CD14-positive monocyte (primary cell): ENCODE measurements at regions not wholly inside any gene's neighbourhood (a gene's known extent, or its start where the extent isn't known, plus 50 kb on each side); places are given as distances from the start of the nearest gene placed in this dataset.

Experiments used
- DNase-seq, 3 donors: peaks; one replicate each; pipeline ENCODE4 v3.0.0-alpha.2; 2011 to 2022
- H2AFZ ChIP-seq: 2 replicates; pipeline ENCODE4 v1.6.0; 2012; ENCODE audit warnings: mild to moderate bottlenecking, low read depth, low read length, inconsistent platforms; ENCODE audit not compliant: insufficient read depth, poor library complexity, severe bottlenecking
- H3K27ac ChIP-seq, 2 donors: 1 replicate in 1 of 2; 2 replicates in 1 of 2; pipeline ENCODE4 v1.5.1; 2012 to 2013; ENCODE audit warnings: low read length in 2 of 2, control low read depth in 1 of 2, inconsistent platforms in 1 of 2, low read depth in 1 of 2, mild to moderate bottlenecking in 1 of 2
- H3K27me3 ChIP-seq, 2 donors: one replicate each; pipeline versions ENCODE4 v1.6.0 to v1.6.1; 2011 to 2013; ENCODE audit warnings: low read length in 2 of 2; ENCODE audit not compliant: control insufficient read depth in 2 of 2, insufficient read depth in 2 of 2
- H3K36me3 ChIP-seq, 2 donors: replicated peaks in 1 of 2; 1 replicate in 1 of 2; 2 replicates in 1 of 2; pipeline versions ENCODE4 v1.5.1 to v1.6.1; 2012 to 2013; ENCODE audit warnings: low read length in 2 of 2, control low read depth in 1 of 2, inconsistent platforms in 1 of 2, mild to moderate bottlenecking in 1 of 2; ENCODE audit not compliant: insufficient read depth in 2 of 2, control insufficient read depth in 1 of 2
- H3K4me1 ChIP-seq, 2 donors: 1 replicate in 1 of 2; 2 replicates in 1 of 2; pipeline versions ENCODE4 v1.5.1 to v1.6.1; 2012 to 2013; ENCODE audit warnings: low read length in 2 of 2, control low read depth in 1 of 2, inconsistent platforms in 1 of 2, mild to moderate bottlenecking in 1 of 2, moderate library complexity in 1 of 2; ENCODE audit not compliant: insufficient read depth in 2 of 2, control insufficient read depth in 1 of 2
- H3K4me2 ChIP-seq: replicated peaks from 2 replicates; pipeline ENCODE3; 2012; ENCODE audit warnings: low read length, moderate library complexity, mild to moderate bottlenecking; ENCODE audit not compliant: poor library complexity, severe bottlenecking; ENCODE audit errors: extremely low read depth
- H3K4me3 ChIP-seq, 3 experiments: fragments of 200-600 bp in 1 of 3; sonication (generic) in 1 of 3; replicated peaks in 1 of 3; 1 replicate in 2 of 3; 2 replicates in 1 of 3; pipeline ENCODE4 v1.5.1; 2011 to 2013; ENCODE audit warnings: low read length in 3 of 3, mild to moderate bottlenecking in 3 of 3, control low read depth in 2 of 3, low read depth in 2 of 3, inconsistent platforms in 1 of 3, moderate library complexity in 1 of 3
- H3K79me2 ChIP-seq: 2 replicates; pipeline ENCODE4 v1.6.0; 2012; ENCODE audit warnings: mild to moderate bottlenecking, control low read depth, inconsistent platforms, low read length, moderate library complexity; ENCODE audit not compliant: insufficient read depth
- H3K9ac ChIP-seq: 2 replicates; pipeline ENCODE4 v1.6.0; 2017; ENCODE audit warnings: low read length, mild to moderate bottlenecking; ENCODE audit not compliant: insufficient read depth, poor library complexity, severe bottlenecking
- H3K9me3 ChIP-seq, 2 donors: replicated peaks in 1 of 2; 1 replicate in 1 of 2; 2 replicates in 1 of 2; pipeline versions ENCODE4 v1.5.1 to v1.6.1; 2012 to 2013; ENCODE audit warnings: low read length in 2 of 2, control low read depth in 1 of 2; ENCODE audit not compliant: control insufficient read depth in 1 of 2, insufficient read depth in 1 of 2
- H4K20me1 ChIP-seq: 2 replicates; pipeline ENCODE4 v1.6.0; 2012; ENCODE audit warnings: mild to moderate bottlenecking, low read length, control low read depth, moderate library complexity; ENCODE audit not compliant: insufficient read depth
- H3K27ac Mint-ChIP-seq, 7 donors: one replicate each; pipeline ENCODE4 v1.8.0; 2020; ENCODE audit warnings: mild to moderate bottlenecking in 7 of 7, mixed read lengths in 7 of 7, moderate library complexity in 6 of 7, inconsistent platforms in 2 of 7
- H3K27me3 Mint-ChIP-seq, 3 donors: one replicate each; pipeline ENCODE4 v1.8.0; 2021 to 2022; ENCODE audit warnings: low read depth in 3 of 3, mild to moderate bottlenecking in 3 of 3, mixed read lengths in 3 of 3, moderate library complexity in 3 of 3, inconsistent platforms in 1 of 3
- H3K36me3 Mint-ChIP-seq, 2 donors: one replicate each; pipeline ENCODE4 v1.8.0; 2020; ENCODE audit warnings: mixed read lengths in 2 of 2, inconsistent platforms in 1 of 2, mild to moderate bottlenecking in 1 of 2
- H3K4me1 Mint-ChIP-seq: one replicate; pipeline ENCODE4 v1.8.0; 2020; ENCODE audit warnings: mild to moderate bottlenecking, mixed read lengths
- H3K4me3 Mint-ChIP-seq, 2 donors: one replicate each; pipeline ENCODE4 v1.8.0; 2020; ENCODE audit warnings: mild to moderate bottlenecking in 2 of 2, mixed read lengths in 2 of 2, moderate library complexity in 1 of 2
- H3K9me3 Mint-ChIP-seq, 7 donors: one replicate each; pipeline ENCODE4 v1.8.0; 2020 to 2022; ENCODE audit warnings: mixed read lengths in 7 of 7, mild to moderate bottlenecking in 6 of 7, moderate library complexity in 6 of 7, inconsistent platforms in 2 of 7
- CTCF ChIP-seq: fragments of 200-600 bp; IDR thresholded peaks from one replicate; pipeline ENCODE4 v1.8.0; 2022; ENCODE audit warnings: antibody characterized with exemption, mild to moderate bottlenecking
- WGBS: methylation state at CpG from one replicate; pipeline ENCODE4 v1.1.5; 2013; ENCODE audit warnings: missing lambda C conversion rate; ENCODE audit not compliant: insufficient coverage; 5-methylcytosine and 5-hydroxymethylcytosine counted together
- intact Hi-C, 2 donors: fragments of 100-400 bp; cut with micrococcal nuclease; formaldehyde crosslinking; loops; one replicate each; pipeline versions ENCODE4 v1.15.0 to v1.15.1; 2023

- intact Hi-C loops, result no loop called here
- H3K9me3 Mint-ChIP-seq, result peaks cover 0 to 3% (median 0%) of the 10 kb centered on the region in 7 donors
- no peak overlapping the region for H2AFZ ChIP-seq
- H3K9me3 ChIP-seq, result no peaks in the 10 kb centered on the region
- peaks cover 4 to 9% (median 4%) of the 10 kb centered on the region in 3 donors for H3K27me3 Mint-ChIP-seq
- no peak for TF ChIP-seq CTCF
- 94% methylated on average over 5 of the region's 10 CpGs for WGBS
- no peaks in the 10 kb centered on the region for H3K79me2 ChIP-seq
- H3K4me1 Mint-ChIP-seq, result peaks cover 4% of the 10 kb centered on the region
- H3K4me1 ChIP-seq, result peaks cover 15 to 16% of the 10 kb centered on the region in 2 donors
- H3K27ac ChIP-seq, result no peak overlapping the region
- H3K36me3 ChIP-seq, result no peaks in the 10 kb centered on the region
- H3K4me3 Mint-ChIP-seq, result no peak overlapping the region
- H3K27me3 ChIP-seq, result peaks cover 3 to 13% of the 10 kb centered on the region in 2 donors
- no peaks in the 10 kb centered on the region for H3K36me3 Mint-ChIP-seq
- no peak overlapping the region for H3K27ac Mint-ChIP-seq
- no peak overlapping the region for H3K4me2 ChIP-seq
- peak in 1 of 3 donors; percentile 17 for DNase-seq
- H3K4me3 ChIP-seq, result no peak overlapping the region
- no peaks in the 10 kb centered on the region for H4K20me1 ChIP-seq
- H3K9ac ChIP-seq, result no peak overlapping the region
Observed at GRCh38 chr21:32917362-32918135, 108.2 kb upstream of the OLIG2 start.

GRCh38 chr21:32918478-32919120 lies 107.1 kb upstream of the OLIG2 start:
- Mint-ChIP-seq H3K36me3 (no peaks in the 10 kb centered on the region), H3K4me3 (no peak overlapping the region), H3K4me1 (peaks cover 4% of the 10 kb centered on the region), H3K27me3 (peaks cover 0 to 7% (median 4%) of the 10 kb centered on the region in 3 donors), H3K27ac (peak overlapping the region in 1 of 7 donors; percentile 12), H3K9me3 (peaks cover 0 to 3% (median 0%) of the 10 kb centered on the region in 7 donors)
- DNase-seq, result no peak
- H4K20me1 ChIP-seq, result no peaks in the 10 kb centered on the region
- intact Hi-C loops, result no loop called here
- H3K79me2 ChIP-seq, result no peaks in the 10 kb centered on the region
- peaks cover 15 to 16% of the 10 kb centered on the region in 2 donors for H3K4me1 ChIP-seq
- peaks cover 3 to 9% of the 10 kb centered on the region in 2 donors for H3K27me3 ChIP-seq
- H2AFZ ChIP-seq, result no peak overlapping the region
- no peak overlapping the region for H3K4me2 ChIP-seq
- H3K4me3 ChIP-seq, result no peak overlapping the region
- no peak for TF ChIP-seq CTCF
- H3K9me3 ChIP-seq, result no peaks in the 10 kb centered on the region
- no peak overlapping the region for H3K27ac ChIP-seq
- 95% methylated on average over 7 of the region's 11 CpGs for WGBS
- H3K9ac ChIP-seq, result no peak overlapping the region
- H3K36me3 ChIP-seq, result no peaks in the 10 kb centered on the region
